ENCODE measurements at regions not wholly inside any gene's neighbourhood (a gene's known extent, or its start where the extent isn't known, plus 50 kb on each side); places are given as distances from the start of the nearest gene placed in this dataset.

DNA sequence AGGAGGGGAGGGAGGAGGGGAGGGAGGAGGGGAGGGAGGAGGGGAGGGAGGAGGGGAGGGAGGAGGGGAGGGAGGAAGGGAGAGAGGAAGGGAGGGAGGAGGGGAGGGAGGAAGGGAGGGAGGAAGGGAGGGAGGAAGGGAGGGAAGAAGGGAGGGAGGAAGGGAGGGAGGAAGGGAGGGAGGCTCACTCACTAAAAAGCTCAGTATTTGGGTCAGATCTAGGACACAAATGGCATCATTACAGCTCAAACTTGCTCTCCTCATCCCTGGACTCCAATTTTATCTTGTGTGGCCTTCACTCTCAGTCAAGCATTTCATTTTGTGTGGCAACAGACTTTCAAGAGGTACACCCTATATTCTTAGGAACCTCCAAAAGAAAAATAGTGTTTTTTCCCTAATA lies 435.4 kb downstream of the IRS1 start:
- TF ChIP-seq, protein P1, sequence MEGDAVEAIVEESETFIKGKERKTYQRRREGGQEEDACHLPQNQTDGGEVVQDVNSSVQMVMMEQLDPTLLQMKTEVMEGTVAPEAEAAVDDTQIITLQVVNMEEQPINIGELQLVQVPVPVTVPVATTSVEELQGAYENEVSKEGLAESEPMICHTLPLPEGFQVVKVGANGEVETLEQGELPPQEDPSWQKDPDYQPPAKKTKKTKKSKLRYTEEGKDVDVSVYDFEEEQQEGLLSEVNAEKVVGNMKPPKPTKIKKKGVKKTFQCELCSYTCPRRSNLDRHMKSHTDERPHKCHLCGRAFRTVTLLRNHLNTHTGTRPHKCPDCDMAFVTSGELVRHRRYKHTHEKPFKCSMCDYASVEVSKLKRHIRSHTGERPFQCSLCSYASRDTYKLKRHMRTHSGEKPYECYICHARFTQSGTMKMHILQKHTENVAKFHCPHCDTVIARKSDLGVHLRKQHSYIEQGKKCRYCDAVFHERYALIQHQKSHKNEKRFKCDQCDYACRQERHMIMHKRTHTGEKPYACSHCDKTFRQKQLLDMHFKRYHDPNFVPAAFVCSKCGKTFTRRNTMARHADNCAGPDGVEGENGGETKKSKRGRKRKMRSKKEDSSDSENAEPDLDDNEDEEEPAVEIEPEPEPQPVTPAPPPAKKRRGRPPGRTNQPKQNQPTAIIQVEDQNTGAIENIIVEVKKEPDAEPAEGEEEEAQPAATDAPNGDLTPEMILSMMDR (conservative IDR thresholded peaks at IDR 0.05; ENCODE audit: low read depth, low read length) = no peak
- TF ChIP-seq EZH2 (IDR thresholded peaks at IDR 0.05; ENCODE audit: borderline replicate concordance, low read depth, low read length, poor library complexity, severe bottlenecking) = no peak

Measured in A673 (cell line).